GM23338 (cell line): ENCODE measurements at regions not wholly inside any gene's neighbourhood (a gene's known extent, or its start where the extent isn't known, plus 50 kb on each side); places are given as distances from the start of the nearest gene placed in this dataset.

Experiments used
- CREB1 ChIP-seq: fragments of 250-450 bp; sonication (Bioruptor Pico); IDR thresholded peaks from 2 replicates; pipeline ENCODE4 v1.5.0; 2020; ENCODE audit warnings: low read depth, mild to moderate bottlenecking, moderate library complexity
- CTCF ChIP-seq, 2 experiments: fragments of 200-600 bp in 1 of 2; sonication (generic) in 1 of 2; conservative IDR thresholded peaks; 2 replicates each; pipeline versions ENCODE4 v1.5.1 to v1.6.1; 2016 to 2017; ENCODE audit warnings: antibody characterized with exemption in 2 of 2, low read depth in 2 of 2, mild to moderate bottlenecking in 2 of 2, moderate library complexity in 1 of 2
- EZH2 ChIP-seq: fragments of 200-600 bp; sonication (generic); IDR thresholded peaks from one replicate; pipeline ENCODE4 v1.8.0; 2017; ENCODE audit warnings: antibody characterized with exemption, mild to moderate bottlenecking, low read depth; ENCODE audit not compliant: unreplicated experiment
- EZH2phosphoT487 ChIP-seq: fragments of 200-600 bp; sonication (generic); IDR thresholded peaks from one replicate; pipeline ENCODE4 v1.8.1; 2018; ENCODE audit warnings: antibody characterized with exemption; ENCODE audit not compliant: unreplicated experiment
- JUNB ChIP-seq: IDR thresholded peaks from one replicate; pipeline ENCODE4 v1.6.1; 2016; ENCODE audit warnings: antibody characterized with exemption; ENCODE audit not compliant: unreplicated experiment
- NANOG ChIP-seq: IDR thresholded peaks from 2 replicates; pipeline ENCODE4 v1.6.1; 2016; ENCODE audit warnings: antibody characterized with exemption, borderline replicate concordance
- POLR2AphosphoS5 ChIP-seq: IDR thresholded peaks from 2 replicates; pipeline ENCODE4 v1.6.1; 2016; ENCODE audit warnings: antibody characterized with exemption, low read depth
- REST ChIP-seq: IDR thresholded peaks from one replicate; pipeline ENCODE4 v1.6.1; 2018; ENCODE audit warnings: antibody characterized with exemption; ENCODE audit not compliant: unreplicated experiment
- STAT1 ChIP-seq: IDR thresholded peaks from one replicate; pipeline ENCODE4 v1.6.1; 2016; ENCODE audit warnings: antibody characterized with exemption; ENCODE audit not compliant: unreplicated experiment
- ZNF114 ChIP-seq: fragments of 250-450 bp; sonication (Bioruptor Pico); IDR thresholded peaks from 2 replicates; pipeline ENCODE4 v1.5.0; 2020; ENCODE audit warnings: mild to moderate bottlenecking, moderate library complexity
- ZNF331 ChIP-seq: fragments of 250-450 bp; sonication (Bioruptor Pico); IDR thresholded peaks from 2 replicates; pipeline ENCODE4 v1.5.0; 2020; ENCODE audit warnings: low read depth, mild to moderate bottlenecking, moderate library complexity
- TF ChIP-seq, protein P1 (sequence below): IDR thresholded peaks from 2 replicates; pipeline ENCODE4 v1.6.1; 2016; ENCODE audit warnings: antibody characterized with exemption
- TF ChIP-seq, protein P2 (sequence below): fragments of 250-450 bp; sonication (Bioruptor Pico); IDR thresholded peaks from 2 replicates; pipeline ENCODE4 v1.5.0; 2020; ENCODE audit warnings: mild to moderate bottlenecking, moderate library complexity

GRCh38 chr11:92129811-92130210 is 94.8 kb upstream of the FAT3 start:
- TF ChIP-seq CTCF (conservative IDR thresholded peaks at IDR 0.05; ENCODE audit: low read depth in 2 of 2), result no peak
- no peak for TF ChIP-seq POLR2AphosphoS5
- TF ChIP-seq ZNF114 (CRISPR knock-in tag), result no peak
- no peak for TF ChIP-seq REST
- no peak for TF ChIP-seq CREB1
- no peak for TF ChIP-seq EZH2
- TF ChIP-seq, protein P1, sequence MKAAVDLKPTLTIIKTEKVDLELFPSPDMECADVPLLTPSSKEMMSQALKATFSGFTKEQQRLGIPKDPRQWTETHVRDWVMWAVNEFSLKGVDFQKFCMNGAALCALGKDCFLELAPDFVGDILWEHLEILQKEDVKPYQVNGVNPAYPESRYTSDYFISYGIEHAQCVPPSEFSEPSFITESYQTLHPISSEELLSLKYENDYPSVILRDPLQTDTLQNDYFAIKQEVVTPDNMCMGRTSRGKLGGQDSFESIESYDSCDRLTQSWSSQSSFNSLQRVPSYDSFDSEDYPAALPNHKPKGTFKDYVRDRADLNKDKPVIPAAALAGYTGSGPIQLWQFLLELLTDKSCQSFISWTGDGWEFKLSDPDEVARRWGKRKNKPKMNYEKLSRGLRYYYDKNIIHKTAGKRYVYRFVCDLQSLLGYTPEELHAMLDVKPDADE, result no peak
- no peak for TF ChIP-seq EZH2phosphoT487
- TF ChIP-seq ZNF331, result no peak
- TF ChIP-seq JUNB, result no peak
- TF ChIP-seq NANOG, result no peak
- TF ChIP-seq STAT1, result no peak
- TF ChIP-seq, protein P2, sequence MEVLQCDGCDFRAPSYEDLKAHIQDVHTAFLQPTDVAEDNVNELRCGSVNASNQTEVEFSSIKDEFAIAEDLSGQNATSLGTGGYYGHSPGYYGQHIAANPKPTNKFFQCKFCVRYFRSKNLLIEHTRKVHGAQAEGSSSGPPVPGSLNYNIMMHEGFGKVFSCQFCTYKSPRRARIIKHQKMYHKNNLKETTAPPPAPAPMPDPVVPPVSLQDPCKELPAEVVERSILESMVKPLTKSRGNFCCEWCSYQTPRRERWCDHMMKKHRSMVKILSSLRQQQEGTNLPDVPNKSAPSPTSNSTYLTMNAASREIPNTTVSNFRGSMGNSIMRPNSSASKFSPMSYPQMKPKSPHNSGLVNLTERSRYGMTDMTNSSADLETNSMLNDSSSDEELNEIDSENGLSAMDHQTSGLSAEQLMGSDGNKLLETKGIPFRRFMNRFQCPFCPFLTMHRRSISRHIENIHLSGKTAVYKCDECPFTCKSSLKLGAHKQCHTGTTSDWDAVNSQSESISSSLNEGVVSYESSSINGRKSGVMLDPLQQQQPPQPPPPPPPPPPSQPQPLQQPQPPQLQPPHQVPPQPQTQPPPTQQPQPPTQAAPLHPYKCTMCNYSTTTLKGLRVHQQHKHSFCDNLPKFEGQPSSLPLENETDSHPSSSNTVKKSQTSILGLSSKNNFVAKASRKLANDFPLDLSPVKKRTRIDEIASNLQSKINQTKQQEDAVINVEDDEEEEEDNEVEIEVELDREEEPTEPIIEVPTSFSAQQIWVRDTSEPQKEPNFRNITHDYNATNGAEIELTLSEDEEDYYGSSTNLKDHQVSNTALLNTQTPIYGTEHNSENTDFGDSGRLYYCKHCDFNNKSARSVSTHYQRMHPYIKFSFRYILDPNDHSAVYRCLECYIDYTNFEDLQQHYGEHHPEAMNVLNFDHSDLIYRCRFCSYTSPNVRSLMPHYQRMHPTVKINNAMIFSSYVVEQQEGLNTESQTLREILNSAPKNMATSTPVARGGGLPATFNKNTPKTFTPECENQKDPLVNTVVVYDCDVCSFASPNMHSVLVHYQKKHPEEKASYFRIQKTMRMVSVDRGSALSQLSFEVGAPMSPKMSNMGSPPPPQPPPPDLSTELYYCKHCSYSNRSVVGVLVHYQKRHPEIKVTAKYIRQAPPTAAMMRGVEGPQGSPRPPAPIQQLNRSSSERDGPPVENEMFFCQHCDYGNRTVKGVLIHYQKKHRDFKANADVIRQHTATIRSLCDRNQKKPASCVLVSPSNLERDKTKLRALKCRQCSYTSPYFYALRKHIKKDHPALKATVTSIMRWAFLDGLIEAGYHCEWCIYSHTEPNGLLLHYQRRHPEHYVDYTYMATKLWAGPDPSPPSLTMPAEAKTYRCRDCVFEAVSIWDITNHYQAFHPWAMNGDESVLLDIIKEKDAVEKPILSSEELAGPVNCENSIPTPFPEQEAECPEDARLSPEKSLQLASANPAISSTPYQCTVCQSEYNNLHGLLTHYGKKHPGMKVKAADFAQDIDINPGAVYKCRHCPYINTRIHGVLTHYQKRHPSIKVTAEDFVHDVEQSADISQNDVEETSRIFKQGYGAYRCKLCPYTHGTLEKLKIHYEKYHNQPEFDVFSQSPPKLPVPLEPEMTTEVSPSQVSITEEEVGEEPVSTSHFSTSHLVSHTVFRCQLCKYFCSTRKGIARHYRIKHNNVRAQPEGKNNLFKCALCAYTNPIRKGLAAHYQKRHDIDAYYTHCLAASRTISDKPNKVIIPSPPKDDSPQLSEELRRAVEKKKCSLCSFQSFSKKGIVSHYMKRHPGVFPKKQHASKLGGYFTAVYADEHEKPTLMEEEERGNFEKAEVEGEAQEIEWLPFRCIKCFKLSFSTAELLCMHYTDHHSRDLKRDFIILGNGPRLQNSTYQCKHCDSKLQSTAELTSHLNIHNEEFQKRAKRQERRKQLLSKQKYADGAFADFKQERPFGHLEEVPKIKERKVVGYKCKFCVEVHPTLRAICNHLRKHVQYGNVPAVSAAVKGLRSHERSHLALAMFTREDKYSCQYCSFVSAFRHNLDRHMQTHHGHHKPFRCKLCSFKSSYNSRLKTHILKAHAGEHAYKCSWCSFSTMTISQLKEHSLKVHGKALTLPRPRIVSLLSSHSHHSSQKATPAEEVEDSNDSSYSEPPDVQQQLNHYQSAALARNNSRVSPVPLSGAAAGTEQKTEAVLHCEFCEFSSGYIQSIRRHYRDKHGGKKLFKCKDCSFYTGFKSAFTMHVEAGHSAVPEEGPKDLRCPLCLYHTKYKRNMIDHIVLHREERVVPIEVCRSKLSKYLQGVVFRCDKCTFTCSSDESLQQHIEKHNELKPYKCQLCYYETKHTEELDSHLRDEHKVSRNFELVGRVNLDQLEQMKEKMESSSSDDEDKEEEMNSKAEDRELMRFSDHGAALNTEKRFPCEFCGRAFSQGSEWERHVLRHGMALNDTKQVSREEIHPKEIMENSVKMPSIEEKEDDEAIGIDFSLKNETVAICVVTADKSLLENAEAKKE (CRISPR knock-in tag), result no peak
